CD4-positive, alpha-beta T cell (primary cell): ENCODE measurements at regions not wholly inside any gene's neighbourhood (a gene's known extent, or its start where the extent isn't known, plus 50 kb on each side); places are given as distances from the start of the nearest gene placed in this dataset.
"Not testable (repeated sequence)": the region's sequence is repeated elsewhere in the genome, so short reads cannot be mapped to it uniquely, and the experiment has no call there.

Experiments used
- ATAC-seq: fragments of 200-7000 bp; cut with Tn5 transposase; one replicate; pipeline ENCODE4 v1.10.0; 2022; ENCODE audit warnings: mild to moderate bottlenecking; ENCODE audit not compliant: poor library complexity
- CTCF ChIA-PET: fragments of 350-600 bp; sonication (Branson Sonifier 250); formaldehyde crosslinking; loops from one replicate; lab custom pipeline; 2021; ENCODE audit warnings: antibody characterized with exemption, inconsistent platforms; lab: Charles Lee
- POLR2A ChIA-PET: fragments of 350-600 bp; sonication (Branson Sonifier 250); formaldehyde crosslinking; loops from one replicate; lab custom pipeline; 2021; ENCODE audit warnings: antibody characterized with exemption, inconsistent platforms; lab: Charles Lee
- DNase-seq, 14 experiments: peaks; one replicate each; pipeline ENCODE4 v3.0.0-alpha.2; 2013 to 2020; ENCODE audit warnings: mixed read lengths in 2 of 14
- H3K27ac ChIP-seq, 2 donors: one replicate each; pipeline versions ENCODE4 v1.5.1 to v1.7.0; 2013; ENCODE audit warnings: low read length in 2 of 2, low read depth in 1 of 2, mild to moderate bottlenecking in 1 of 2
- H3K27me3 ChIP-seq, 2 experiments: 1 replicate in 1 of 2; 2 replicates in 1 of 2; pipeline versions ENCODE4 v1.6.1 to v1.7.0; 2013; ENCODE audit warnings: low read length in 2 of 2, control low read depth in 1 of 2, mild to moderate bottlenecking in 1 of 2, moderate library complexity in 1 of 2; ENCODE audit not compliant: insufficient read depth in 2 of 2, control insufficient read depth in 1 of 2
- H3K36me3 ChIP-seq: one replicate; pipeline ENCODE4 v1.6.1; 2013; ENCODE audit warnings: low read length, control low read depth; ENCODE audit not compliant: insufficient read depth
- H3K4me1 ChIP-seq: one replicate; pipeline ENCODE4 v1.6.1; 2013; ENCODE audit warnings: low read length, control low read depth; ENCODE audit not compliant: insufficient read depth
- H3K4me3 ChIP-seq: one replicate; pipeline ENCODE4 v1.5.1; 2013; ENCODE audit warnings: mild to moderate bottlenecking, low read length, moderate library complexity
- H3K9me3 ChIP-seq, 2 experiments: 1 replicate in 1 of 2; 2 replicates in 1 of 2; pipeline versions ENCODE4 v1.6.1 to v1.7.0; 2013; ENCODE audit warnings: low read length in 2 of 2, mild to moderate bottlenecking in 2 of 2, control low read depth in 1 of 2, moderate library complexity in 1 of 2; ENCODE audit not compliant: control insufficient read depth in 1 of 2, insufficient read depth in 1 of 2
- H3K27ac Mint-ChIP-seq: one replicate; pipeline ENCODE4 v1.8.0; 2020; ENCODE audit warnings: mixed read lengths
- H3K27me3 Mint-ChIP-seq: one replicate; pipeline ENCODE4 v1.8.0; 2021; ENCODE audit warnings: mixed read lengths
- H3K36me3 Mint-ChIP-seq: one replicate; pipeline ENCODE4 v1.8.0; 2021; ENCODE audit warnings: low read depth, mixed read lengths
- H3K4me1 Mint-ChIP-seq: one replicate; pipeline ENCODE4 v1.8.0; 2021; ENCODE audit warnings: low read depth, mixed read lengths
- H3K4me3 Mint-ChIP-seq: one replicate; pipeline ENCODE4 v1.8.0; 2020; ENCODE audit warnings: mild to moderate bottlenecking, mixed read lengths
- H3K9me3 Mint-ChIP-seq: one replicate; pipeline ENCODE4 v1.8.0; 2020; ENCODE audit warnings: mixed read lengths
- CTCF ChIP-seq: fragments of 200-600 bp; IDR thresholded peaks from one replicate; pipeline ENCODE4 v1.8.0; 2022; ENCODE audit warnings: antibody characterized with exemption, mild to moderate bottlenecking
- intact Hi-C, 2 experiments: fragments of 100-400 bp; cut with DNase I in 1 of 2; cut with micrococcal nuclease in 1 of 2; formaldehyde crosslinking; loops; one replicate each; pipeline versions ENCODE4 v1.15.1 to v1.9.0; 2023 to 2025; cut with DNase I, micrococcal nuclease

- Mint-ChIP-seq H3K27ac (no peak overlapping the region), H3K4me1 (no peaks in the 10 kb centered on the region), H3K36me3 (no peaks in the 10 kb centered on the region), H3K27me3 (no peaks in the 10 kb centered on the region), H3K4me3 (no peak overlapping the region), H3K9me3 (no peaks in the 10 kb centered on the region)
- POLR2A ChIA-PET, result no interaction called here
- Histone ChIP-seq H3K4me3 (no peak overlapping the region), H3K36me3 (no peaks in the 10 kb centered on the region), H3K27ac (no peak overlapping the region), H3K4me1 (no peaks in the 10 kb centered on the region), H3K27me3 (no peaks in the 10 kb centered on the region), H3K9me3 (no peaks in the 10 kb centered on the region)
- no peak for ATAC-seq
- no peak for TF ChIP-seq CTCF
- DNase-seq, result no peak
- intact Hi-C loops, result no loop called here
- CTCF ChIA-PET, result no interaction called here
Measured at GRCh38 chr18:55900380-55900779, 312.4 kb upstream of the TCF4 start.

GRCh38 chr18:55897091-55897689 lies 309.2 kb upstream of the TCF4 start:
- DNase-seq, result no peak
- ChIA-PET POLR2A (no interaction called here), CTCF (no interaction called here)
- no peak for ATAC-seq
- H3K27ac ChIP-seq, result no peak overlapping the region
- Mint-ChIP-seq H3K4me3 (no peak overlapping the region), H3K4me1 (no peaks in the 10 kb centered on the region), H3K9me3 (no peaks in the 10 kb centered on the region), H3K36me3 (no peaks in the 10 kb centered on the region), H3K27me3 (peaks cover 5% of the 10 kb centered on the region), H3K27ac (no peak overlapping the region)
- H3K4me1 ChIP-seq, result no peaks in the 10 kb centered on the region
- H3K36me3 ChIP-seq, result no peaks in the 10 kb centered on the region
- no peak for TF ChIP-seq CTCF
- no peaks in the 10 kb centered on the region for H3K9me3 ChIP-seq
- no peaks in the 10 kb centered on the region for H3K27me3 ChIP-seq
- H3K4me3 ChIP-seq, result no peak overlapping the region
- intact Hi-C loops, result no loop called here

GRCh38 chr18:55893948-55894347 lies 306.0 kb upstream of the TCF4 start:
- ATAC-seq, result no peak

GRCh38 chr18:55892862-55893813 lies 305.1 kb upstream of the TCF4 start:
- H3K36me3 Mint-ChIP-seq, DNase-seq, H3K9me3 Mint-ChIP-seq, H3K27ac ChIP-seq, H3K4me3 ChIP-seq, intact Hi-C loops, H3K36me3 ChIP-seq, POLR2A ChIA-PET, CTCF ChIA-PET, H3K4me1 Mint-ChIP-seq, H3K9me3 ChIP-seq, H3K27ac Mint-ChIP-seq, H3K4me1 ChIP-seq, H3K27me3 ChIP-seq, ATAC-seq, H3K4me3 Mint-ChIP-seq, H3K27me3 Mint-ChIP-seq: not testable (repeated sequence)

More at GRCh38 chr18:55893948-55894347, 306.0 kb upstream of the TCF4 start:
- intact Hi-C loops, result no loop called here
- ChIA-PET CTCF (no interaction called here), POLR2A (no interaction called here)
- Mint-ChIP-seq H3K9me3 (no peaks in the 10 kb centered on the region), H3K27ac (no peak overlapping the region), H3K4me1 (no peaks in the 10 kb centered on the region), H3K27me3 (peaks cover 5% of the 10 kb centered on the region), H3K4me3 (no peak overlapping the region), H3K36me3 (no peaks in the 10 kb centered on the region)
- Histone ChIP-seq H3K4me3 (no peak overlapping the region), H3K9me3 (no peaks in the 10 kb centered on the region), H3K4me1 (no peaks in the 10 kb centered on the region), H3K36me3 (no peaks in the 10 kb centered on the region), H3K27ac (no peak overlapping the region), H3K27me3 (no peaks in the 10 kb centered on the region)
- DNase-seq, result no peak
- TF ChIP-seq CTCF, result no peak
